ENCODE measurements at regions not wholly inside any gene's neighbourhood (a gene's known extent, or its start where the extent isn't known, plus 50 kb on each side); places are given as distances from the start of the nearest gene placed in this dataset.
A peak's percentile ranks its signal among the peaks of the same experiment; 100 is the strongest.

GRCh38 chr1:94741510-94741909, 78.6 kb upstream of the SLC44A3 start:
- Histone ChIP-seq H3K9ac (ENCODE audit: insufficient read length, low read depth) (no peak overlapping the region), H3K4me3 (ENCODE audit: insufficient read length, low read depth) (no peak overlapping the region), H3K9me3 (ENCODE audit: insufficient read depth, low read length) (no peaks in the 10 kb centered on the region), H3K27me3 (ENCODE audit: insufficient read depth, insufficient read length) (no peaks in the 10 kb centered on the region), H3K36me3 (ENCODE audit: insufficient read depth, insufficient read length, low read length) (no peaks in the 10 kb centered on the region), H3K4me1 (ENCODE audit: insufficient read depth, insufficient read length) (peaks cover 3% of the 10 kb centered on the region)
- no peak for DNase-seq (ENCODE audit: low read depth, low spot score)
- TF ChIP-seq YY1 (IDR thresholded peaks at IDR 0.05; ENCODE audit: insufficient read depth, insufficient read length) (no peak), ZNF274 (IDR thresholded peaks at IDR 0.05; ENCODE audit: low read depth, low read length) (no peak), SUZ12 (IDR thresholded peaks at IDR 0.05; ENCODE audit: extremely low read depth, insufficient read depth, insufficient read length) (no peak)

- no peaks in the 10 kb centered on the region for H3K27me3 ChIP-seq (ENCODE audit: insufficient read depth, insufficient read length)
- H3K4me3 ChIP-seq (ENCODE audit: insufficient read length, low read depth), result no peak overlapping the region
- H3K9ac ChIP-seq (ENCODE audit: insufficient read length, low read depth), result no peak overlapping the region
- no peak for DNase-seq (ENCODE audit: low read depth, low spot score)
- no peaks in the 10 kb centered on the region for H3K9me3 ChIP-seq (ENCODE audit: insufficient read depth, low read length)
- no peaks in the 10 kb centered on the region for H3K36me3 ChIP-seq (ENCODE audit: insufficient read depth, insufficient read length, low read length)
- H3K4me1 ChIP-seq (ENCODE audit: insufficient read depth, insufficient read length), result peaks cover 3% of the 10 kb centered on the region
- TF ChIP-seq SUZ12 (IDR thresholded peaks at IDR 0.05; ENCODE audit: extremely low read depth, insufficient read depth, insufficient read length) (no peak), ZNF274 (IDR thresholded peaks at IDR 0.05; ENCODE audit: low read depth, low read length) (no peak), YY1 (IDR thresholded peaks at IDR 0.05; ENCODE audit: insufficient read depth, insufficient read length) (no peak)
Measured at GRCh38 chr1:94739521-94740061, 80.6 kb upstream of the SLC44A3 start.

GRCh38 chr1:94738371-94738770, 81.8 kb upstream of the SLC44A3 start:
- H3K4me1 ChIP-seq (ENCODE audit: insufficient read depth, insufficient read length), result peaks cover 3% of the 10 kb centered on the region
- TF ChIP-seq ZNF274 (IDR thresholded peaks at IDR 0.05; ENCODE audit: low read depth, low read length) (no peak), YY1 (IDR thresholded peaks at IDR 0.05; ENCODE audit: insufficient read depth, insufficient read length) (no peak), SUZ12 (IDR thresholded peaks at IDR 0.05; ENCODE audit: extremely low read depth, insufficient read depth, insufficient read length) (no peak)

GRCh38 chr1:94737124-94737998, 82.8 kb upstream of the SLC44A3 start:
- no peak for TF ChIP-seq ZNF274 (IDR thresholded peaks at IDR 0.05; ENCODE audit: low read depth, low read length)
- no peak for TF ChIP-seq SUZ12 (IDR thresholded peaks at IDR 0.05; ENCODE audit: extremely low read depth, insufficient read depth, insufficient read length)
- no peak for TF ChIP-seq YY1 (IDR thresholded peaks at IDR 0.05; ENCODE audit: insufficient read depth, insufficient read length)

More at GRCh38 chr1:94738371-94738770, 81.8 kb upstream of the SLC44A3 start:
- no peaks in the 10 kb centered on the region for H3K27me3 ChIP-seq (ENCODE audit: insufficient read depth, insufficient read length)
- H3K4me3 ChIP-seq (ENCODE audit: insufficient read length, low read depth), result no peak overlapping the region
- H3K9ac ChIP-seq (ENCODE audit: insufficient read length, low read depth), result no peak overlapping the region
- peaks cover 6% of the 10 kb centered on the region; the same call in 1 of the 2 replicates for H3K9me3 ChIP-seq (ENCODE audit: insufficient read depth, low read length)
- H3K36me3 ChIP-seq (ENCODE audit: insufficient read depth, insufficient read length, low read length), result no peaks in the 10 kb centered on the region
- DNase-seq (ENCODE audit: low read depth, low spot score), result no peak

GRCh38 chr1:94736549-94736948, 83.6 kb upstream of the SLC44A3 start:
- no peaks in the 10 kb centered on the region for H3K36me3 ChIP-seq (ENCODE audit: insufficient read depth, insufficient read length, low read length)
- H3K9ac ChIP-seq (ENCODE audit: insufficient read length, low read depth), result no peak overlapping the region
- H3K4me1 ChIP-seq (ENCODE audit: insufficient read depth, insufficient read length), result peaks cover 3% of the 10 kb centered on the region
- no peak for TF ChIP-seq YY1 (IDR thresholded peaks at IDR 0.05; ENCODE audit: insufficient read depth, insufficient read length)
- H3K27me3 ChIP-seq (ENCODE audit: insufficient read depth, insufficient read length), result no peaks in the 10 kb centered on the region
- DNase-seq (ENCODE audit: low read depth, low spot score), result no peak
- H3K4me3 ChIP-seq (ENCODE audit: insufficient read length, low read depth), result no peak overlapping the region
- H3K9me3 ChIP-seq (ENCODE audit: insufficient read depth, low read length), result peaks cover 7% of the 10 kb centered on the region; the same call in 1 of the 2 replicates

More at GRCh38 chr1:94737124-94737998, 82.8 kb upstream of the SLC44A3 start:
- Histone ChIP-seq H3K4me3 (ENCODE audit: insufficient read length, low read depth) (no peak overlapping the region), H3K9me3 (ENCODE audit: insufficient read depth, low read length) (peaks cover 7% of the 10 kb centered on the region; the same call in 1 of the 2 replicates), H3K36me3 (ENCODE audit: insufficient read depth, insufficient read length, low read length) (no peaks in the 10 kb centered on the region), H3K9ac (ENCODE audit: insufficient read length, low read depth) (no peak overlapping the region), H3K27me3 (ENCODE audit: insufficient read depth, insufficient read length) (no peaks in the 10 kb centered on the region), H3K4me1 (ENCODE audit: insufficient read depth, insufficient read length) (peaks cover 3% of the 10 kb centered on the region)
- no peak for DNase-seq (ENCODE audit: low read depth, low spot score)

- Histone ChIP-seq H3K9ac (ENCODE audit: insufficient read length, low read depth) (no peak overlapping the region), H3K27me3 (ENCODE audit: insufficient read depth, insufficient read length) (no peaks in the 10 kb centered on the region), H3K4me1 (ENCODE audit: insufficient read depth, insufficient read length) (peaks cover 3% of the 10 kb centered on the region), H3K4me3 (ENCODE audit: insufficient read length, low read depth) (no peak overlapping the region), H3K36me3 (ENCODE audit: insufficient read depth, insufficient read length, low read length) (no peaks in the 10 kb centered on the region), H3K9me3 (ENCODE audit: insufficient read depth, low read length) (peaks cover 7% of the 10 kb centered on the region; the same call in 1 of the 2 replicates)
- peak; percentile 18 for DNase-seq (ENCODE audit: low read depth, low spot score)
- TF ChIP-seq YY1 (IDR thresholded peaks at IDR 0.05; ENCODE audit: insufficient read depth, insufficient read length) (no peak), ZNF274 (IDR thresholded peaks at IDR 0.05; ENCODE audit: low read depth, low read length) (no peak), SUZ12 (IDR thresholded peaks at IDR 0.05; ENCODE audit: extremely low read depth, insufficient read depth, insufficient read length) (no peak)
Measured at GRCh38 chr1:94736073-94736472, 84.1 kb upstream of the SLC44A3 start.
